Activated CD8-positive, alpha-beta T cell treated with anti-CD3 and anti-CD28 coated beads for 36 hours (primary cell): ENCODE measurements at regions not wholly inside any gene's neighbourhood (a gene's known extent, or its start where the extent isn't known, plus 50 kb on each side); places are given as distances from the start of the nearest gene placed in this dataset.

Experiments
- ATAC-seq: fragments of 200-7000 bp; cut with Tn5 transposase; one replicate; pipeline ENCODE4 v1.10.0; 2021; ENCODE audit warnings: mild to moderate bottlenecking, moderate library complexity
- CTCF ChIA-PET: fragments of 350-600 bp; sonication (Branson Sonifier 250); formaldehyde crosslinking; loops from one replicate; lab custom pipeline; 2021; ENCODE audit warnings: antibody characterized with exemption; lab: Charles Lee
- POLR2A ChIA-PET: fragments of 350-600 bp; sonication (Branson Sonifier 250); formaldehyde crosslinking; loops from one replicate; lab custom pipeline; 2021; ENCODE audit warnings: antibody characterized with exemption; lab: Charles Lee
- DNase-seq: peaks from one replicate; pipeline ENCODE4 v3.0.0-alpha.2; 2020
- H3K27ac Mint-ChIP-seq: one replicate; pipeline ENCODE4 v1.8.0; 2021; ENCODE audit warnings: mild to moderate bottlenecking, mixed read lengths
- H3K27me3 Mint-ChIP-seq: one replicate; pipeline ENCODE4 v1.8.0; 2021; ENCODE audit warnings: mixed read lengths
- H3K36me3 Mint-ChIP-seq: one replicate; pipeline ENCODE4 v1.8.0; 2021; ENCODE audit warnings: low read depth, mixed read lengths
- H3K4me1 Mint-ChIP-seq: one replicate; pipeline ENCODE4 v1.8.0; 2021; ENCODE audit warnings: low read depth, mixed read lengths
- H3K4me3 Mint-ChIP-seq: one replicate; pipeline ENCODE4 v1.8.0; 2021; ENCODE audit warnings: mild to moderate bottlenecking, moderate library complexity, mixed read lengths
- H3K9me3 Mint-ChIP-seq: one replicate; pipeline ENCODE4 v1.8.0; 2021; ENCODE audit warnings: mixed read lengths
- CTCF ChIP-seq: fragments of 200-600 bp; IDR thresholded peaks from one replicate; pipeline ENCODE4 v1.8.0; 2022; ENCODE audit warnings: antibody characterized with exemption, mild to moderate bottlenecking
- intact Hi-C: fragments of 100-400 bp; cut with micrococcal nuclease; formaldehyde crosslinking; loops from one replicate; pipeline ENCODE4 v1.10.0; 2022

- peaks cover 1% of the 10 kb centered on the region for H3K27me3 Mint-ChIP-seq
- no peaks in the 10 kb centered on the region for H3K36me3 Mint-ChIP-seq
- no peak overlapping the region for H3K4me3 Mint-ChIP-seq
- no peaks in the 10 kb centered on the region for H3K9me3 Mint-ChIP-seq
- ChIA-PET POLR2A (no interaction called here), CTCF (no interaction called here)
- TF ChIP-seq CTCF: no peak
- intact Hi-C loops: no loop called here
- no peak overlapping the region for H3K27ac Mint-ChIP-seq
- no peak for DNase-seq
- no peaks in the 10 kb centered on the region for H3K4me1 Mint-ChIP-seq
- ATAC-seq: no peak
Measured at GRCh38 chr7:84291756-84292155, 97.2 kb upstream of the SEMA3A start.

- CTCF ChIA-PET: no interaction called here
- no peaks in the 10 kb centered on the region for H3K9me3 Mint-ChIP-seq
- intact Hi-C loops: no loop called here
Measured at GRCh38 chr7:84283798-84284197, 89.2 kb upstream of the SEMA3A start.

GRCh38 chr7:84281518-84281917 is 86.9 kb upstream of the SEMA3A start:
- Mint-ChIP-seq H3K4me3 (no peak overlapping the region), H3K36me3 (no peaks in the 10 kb centered on the region), H3K27me3 (no peaks in the 10 kb centered on the region), H3K9me3 (no peaks in the 10 kb centered on the region), H3K27ac (no peak overlapping the region), H3K4me1 (no peaks in the 10 kb centered on the region)
- ChIA-PET POLR2A (no interaction called here), CTCF (no interaction called here)
- intact Hi-C loops: no loop called here
- no peak for ATAC-seq
- no peak for DNase-seq
- no peak for TF ChIP-seq CTCF

More at GRCh38 chr7:84283798-84284197, 89.2 kb upstream of the SEMA3A start:
- no peak overlapping the region for H3K27ac Mint-ChIP-seq
- no peak for TF ChIP-seq CTCF
- POLR2A ChIA-PET: no interaction called here
- no peaks in the 10 kb centered on the region for H3K27me3 Mint-ChIP-seq
- no peak overlapping the region for H3K4me3 Mint-ChIP-seq
- DNase-seq: no peak
- no peaks in the 10 kb centered on the region for H3K36me3 Mint-ChIP-seq
- ATAC-seq: no peak
- no peaks in the 10 kb centered on the region for H3K4me1 Mint-ChIP-seq

- ChIA-PET CTCF (no interaction called here), POLR2A (no interaction called here)
- DNase-seq (no peak), ATAC-seq (no peak)
- H3K4me3 Mint-ChIP-seq: no peak overlapping the region
- no peak for TF ChIP-seq CTCF
- H3K27ac Mint-ChIP-seq: no peak overlapping the region
- no peaks in the 10 kb centered on the region for H3K27me3 Mint-ChIP-seq
- no peaks in the 10 kb centered on the region for H3K4me1 Mint-ChIP-seq
- no peaks in the 10 kb centered on the region for H3K36me3 Mint-ChIP-seq
- intact Hi-C loops: no loop called here
- H3K9me3 Mint-ChIP-seq: no peaks in the 10 kb centered on the region
Measured at GRCh38 chr7:84277628-84278224, 83.1 kb upstream of the SEMA3A start.

- CTCF ChIA-PET: interaction anchor here (1.4 kb wide), 1 partner anchor 12 kb away, joined by 3 read pairs; no protein-coding TSS in a partner anchor
- POLR2A ChIA-PET: no interaction called here
- ATAC-seq: no peak
- no peak for TF ChIP-seq CTCF
- H3K9me3 Mint-ChIP-seq: no peaks in the 10 kb centered on the region
- no peaks in the 10 kb centered on the region for H3K27me3 Mint-ChIP-seq
- H3K36me3 Mint-ChIP-seq: no peaks in the 10 kb centered on the region
- no peak for DNase-seq
- no peak overlapping the region for H3K27ac Mint-ChIP-seq
- H3K4me1 Mint-ChIP-seq: no peaks in the 10 kb centered on the region
- H3K4me3 Mint-ChIP-seq: no peak overlapping the region
- intact Hi-C loops: no loop called here
Measured at GRCh38 chr7:84274029-84274638, 79.5 kb upstream of the SEMA3A start.
